IMR-90 (cell line): ENCODE measurements at regions not wholly inside any gene's neighbourhood (a gene's known extent, or its start where the extent isn't known, plus 50 kb on each side); places are given as distances from the start of the nearest gene placed in this dataset.

Source experiments
- ATAC-seq: fragments of 200-7000 bp; cut with Tn5 transposase; 2 replicates; pipeline ENCODE4 v1.9.1; 2020; ENCODE audit warnings: low read depth, mild to moderate bottlenecking, moderate library complexity
- BruUV-seq: library from RNA; stranded (reverse); fragments of 400-500 nt; replicated peaks from 2 replicates; lab custom pipeline; 2021; lab: Mats Ljungman, UMichigan
- CTCF ChIA-PET: fragments of 300-600 bp; formaldehyde crosslinking; extraction: SDS; loops from one replicate; lab custom pipeline; 2021; ENCODE audit warnings: antibody characterized with exemption; lab: Yijun Ruan, JAX
- POLR2A ChIA-PET: fragments of 300-600 bp; sonication (Branson Sonifier 250); formaldehyde crosslinking; loops from one replicate; lab custom pipeline; 2022; ENCODE audit warnings: antibody characterized with exemption; ENCODE audit not compliant: unreplicated experiment; lab: Charles Lee
- DNase-seq: peaks from one replicate; pipeline ENCODE4 v3.0.0; 2013
- H2AFZ ChIP-seq: replicated peaks from 2 replicates; pipeline ENCODE3; 2013; ENCODE audit warnings: low read length, mild to moderate bottlenecking; ENCODE audit not compliant: poor library complexity
- H2AK5ac ChIP-seq: 2 replicates; pipeline ENCODE4 v1.6.1; 2013; ENCODE audit warnings: low read depth, low read length, inconsistent platforms
- H2AK9ac ChIP-seq: replicated peaks from 2 replicates; pipeline ENCODE3; 2013; ENCODE audit warnings: mild to moderate bottlenecking, low read depth, low read length, moderate library complexity; ENCODE audit not compliant: poor library complexity
- H2BK120ac ChIP-seq: 2 replicates; pipeline ENCODE4 v1.6.1; 2013; ENCODE audit warnings: low read depth, low read length, inconsistent platforms
- H2BK15ac ChIP-seq: 3 replicates; pipeline ENCODE4 v1.6.1; 2013; ENCODE audit warnings: low read depth, low read length, inconsistent platforms
- H2BK20ac ChIP-seq: 2 replicates; pipeline ENCODE4 v1.6.1; 2013; ENCODE audit warnings: low read depth, mild to moderate bottlenecking, inconsistent platforms, low read length, moderate library complexity
- H2BK5ac ChIP-seq: 2 replicates; pipeline ENCODE4 v1.6.1; 2013; ENCODE audit warnings: mild to moderate bottlenecking, low read depth, low read length, inconsistent platforms; ENCODE audit not compliant: poor library complexity, severe bottlenecking
- H3K14ac ChIP-seq: replicated peaks from 2 replicates; pipeline ENCODE4 v1.6.1; 2013; ENCODE audit warnings: low read depth, low read length, inconsistent platforms
- H3K18ac ChIP-seq: 2 replicates; pipeline ENCODE4 v1.6.1; 2013; ENCODE audit warnings: low read depth, low read length, control low read depth
- H3K23ac ChIP-seq: 2 replicates; pipeline ENCODE4 v1.6.1; 2013; ENCODE audit warnings: low read depth, low read length, inconsistent platforms
- H3K27ac ChIP-seq: 2 replicates; pipeline ENCODE4 v1.5.1; 2013; ENCODE audit warnings: mild to moderate bottlenecking, control low read depth, low read length; ENCODE audit not compliant: insufficient read depth
- H3K27me3 ChIP-seq: 2 replicates; pipeline ENCODE4 v1.6.1; 2013; ENCODE audit warnings: low read length; ENCODE audit not compliant: control insufficient read depth, insufficient read depth
- H3K36me3 ChIP-seq: 2 replicates; pipeline ENCODE4 v1.6.1; 2013; ENCODE audit warnings: low read length, mixed read lengths; ENCODE audit not compliant: control insufficient read depth, insufficient read depth
- H3K4ac ChIP-seq: 2 replicates; pipeline ENCODE4 v1.6.1; 2013; ENCODE audit warnings: low read depth, low read length, inconsistent platforms
- H3K4me1 ChIP-seq: 2 replicates; pipeline ENCODE4 v1.6.1; 2013; ENCODE audit warnings: low read length, mixed read lengths; ENCODE audit not compliant: control insufficient read depth, insufficient read depth
- H3K4me2 ChIP-seq: 2 replicates; pipeline ENCODE4 v1.6.1; 2013; ENCODE audit warnings: low read depth, mild to moderate bottlenecking, control low read depth, low read length, moderate library complexity
- H3K4me3 ChIP-seq: 2 replicates; pipeline ENCODE4 v1.5.1; 2013; ENCODE audit warnings: low read depth, mild to moderate bottlenecking, control low read depth, low read length, moderate library complexity; ENCODE audit not compliant: insufficient read depth
- H3K56ac ChIP-seq: 2 replicates; pipeline ENCODE4 v1.6.1; 2013; ENCODE audit warnings: low read length, inconsistent platforms; ENCODE audit not compliant: insufficient read depth; ENCODE audit errors: extremely low read depth
- H3K79me1 ChIP-seq, 2 experiments: 2 replicates each; pipeline ENCODE4 v1.6.1; 2013; ENCODE audit warnings: low read length in 2 of 2, inconsistent platforms in 1 of 2, low read depth in 1 of 2
- H3K9ac ChIP-seq: 2 replicates; pipeline ENCODE4 v1.6.1; 2013; ENCODE audit warnings: low read depth, low read length, control low read depth
- H3K9me1 ChIP-seq: 2 replicates; pipeline ENCODE4 v1.6.1; 2013; ENCODE audit warnings: low read length, inconsistent platforms; ENCODE audit not compliant: insufficient read depth
- H3K9me3 ChIP-seq: 2 replicates; pipeline ENCODE4 v1.6.1; 2013; ENCODE audit warnings: low read length; ENCODE audit not compliant: control insufficient read depth, insufficient read depth
- H4K20me1 ChIP-seq: 2 replicates; pipeline ENCODE4 v1.6.1; 2013; ENCODE audit warnings: low read length, inconsistent platforms; ENCODE audit not compliant: insufficient read depth
- H4K5ac ChIP-seq: 2 replicates; pipeline ENCODE4 v1.6.1; 2013; ENCODE audit warnings: mild to moderate bottlenecking, low read depth, low read length, control low read depth
- H4K8ac ChIP-seq, 2 experiments: 2 replicates each; pipeline ENCODE4 v1.6.1; 2013; ENCODE audit warnings: low read depth in 2 of 2, low read length in 2 of 2, control low read depth in 1 of 2, inconsistent platforms in 1 of 2
- H4K91ac ChIP-seq: 2 replicates; pipeline ENCODE4 v1.6.1; 2013; ENCODE audit warnings: low read depth, low read length, inconsistent platforms; ENCODE audit not compliant: insufficient read depth
- BHLHE40 ChIP-seq: fragments of 150-350 bp; IDR thresholded peaks from 2 replicates; pipeline ENCODE4 v1.6.1; 2016; ENCODE audit warnings: mild to moderate bottlenecking, low read depth, low read length
- CEBPB ChIP-seq: IDR thresholded peaks from 2 replicates; pipeline ENCODE4 v1.6.1; 2012; ENCODE audit warnings: low read depth, low read length, improper control_type of control experiment
- CHD1 ChIP-seq: IDR thresholded peaks from 2 replicates; pipeline ENCODE4 v1.6.1; 2012; ENCODE audit warnings: low read depth, low read length, improper control_type of control experiment
- FOS ChIP-seq: fragments of 150-350 bp; IDR thresholded peaks from 2 replicates; pipeline ENCODE4 v1.6.1; 2016; ENCODE audit warnings: low read depth, low read length
- MAFK ChIP-seq: IDR thresholded peaks from 2 replicates; pipeline ENCODE4 v1.6.1; 2012; ENCODE audit warnings: low read depth, low read length, improper control_type of control experiment
- MAZ ChIP-seq: IDR thresholded peaks from 2 replicates; pipeline ENCODE4 v1.6.1; 2012; ENCODE audit warnings: low read depth, mild to moderate bottlenecking, low read length, improper control_type of control experiment, moderate library complexity, borderline replicate concordance
- MXI1 ChIP-seq: IDR thresholded peaks from 2 replicates; pipeline ENCODE4 v1.6.1; 2012; ENCODE audit warnings: low read depth, mild to moderate bottlenecking, low read length, moderate library complexity, borderline replicate concordance
- NFE2L2 ChIP-seq: fragments of 150-350 bp; IDR thresholded peaks from 2 replicates; pipeline ENCODE4 v1.6.1; 2016; ENCODE audit warnings: low read depth, mild to moderate bottlenecking, low read length
- POLR2A ChIP-seq: IDR thresholded peaks from 2 replicates; pipeline ENCODE4 v1.6.1; 2012; ENCODE audit warnings: mild to moderate bottlenecking, low read depth, low read length
- RAD21 ChIP-seq: IDR thresholded peaks from 2 replicates; pipeline ENCODE4 v1.6.1; 2012; ENCODE audit warnings: low read length, improper control_type of control experiment
- RCOR1 ChIP-seq: IDR thresholded peaks from 2 replicates; pipeline ENCODE4 v1.6.1; 2012; ENCODE audit warnings: mild to moderate bottlenecking, low read length, improper control_type of control experiment; ENCODE audit not compliant: insufficient replicate concordance
- RFX5 ChIP-seq: IDR thresholded peaks from 2 replicates; pipeline ENCODE4 v1.8.0; 2012; ENCODE audit warnings: low read depth, mild to moderate bottlenecking, low read length, moderate library complexity
- SMC3 ChIP-seq: fragments of 150-350 bp; IDR thresholded peaks from 2 replicates; pipeline ENCODE4 v1.6.1; 2016; ENCODE audit warnings: low read depth, mild to moderate bottlenecking, antibody characterized with exemption, low read length, moderate library complexity
- WGBS, 2 experiments: methylation state at CpG; one replicate each; pipeline versions ENCODE4 v1.1.5 to v1.1.7; 2013; ENCODE audit warnings: missing lambda C conversion rate in 2 of 2; ENCODE audit not compliant: insufficient read length in 1 of 2; ENCODE audit errors: extremely low coverage in 2 of 2; 5-methylcytosine and 5-hydroxymethylcytosine counted together
- dilution Hi-C: fragments of 300-500 bp; cut with HindIII; formaldehyde crosslinking; loops from one replicate; pipeline ENCODE4 v1.14.3; 2018; ENCODE audit warnings: low sequenced_read_pairs; ENCODE audit not compliant: unreplicated experiment
- in situ Hi-C: fragments of 300-500 bp; cut with MboI; formaldehyde crosslinking; loops from 3 replicates; pipeline ENCODE4 v1.14.3; 2019; ENCODE audit warnings: low sequenced_read_pairs, inconsistent platforms, mixed read lengths
- intact Hi-C: fragments of 100-400 bp; cut with micrococcal nuclease; formaldehyde crosslinking; loops from 2 replicates; pipeline ENCODE4 v1.10.0; 2022
- TF ChIP-seq, protein P1 (sequence below): conservative IDR thresholded peaks from 2 replicates; pipeline ENCODE4 v1.5.1; 2012; ENCODE audit warnings: mild to moderate bottlenecking, low read depth, low read length, improper control_type of control experiment
- TF ChIP-seq, protein P2 (sequence below): fragments of 150-350 bp; IDR thresholded peaks from 2 replicates; pipeline ENCODE4 v1.6.1; 2016; ENCODE audit warnings: low read depth, mild to moderate bottlenecking, low read length, moderate library complexity, borderline replicate concordance
- TF ChIP-seq, protein P3 (sequence below): fragments of 150-350 bp; IDR thresholded peaks from 2 replicates; pipeline ENCODE4 v1.6.1; 2017; ENCODE audit warnings: mild to moderate bottlenecking, antibody characterized with exemption, low read length, low read depth

DNA sequence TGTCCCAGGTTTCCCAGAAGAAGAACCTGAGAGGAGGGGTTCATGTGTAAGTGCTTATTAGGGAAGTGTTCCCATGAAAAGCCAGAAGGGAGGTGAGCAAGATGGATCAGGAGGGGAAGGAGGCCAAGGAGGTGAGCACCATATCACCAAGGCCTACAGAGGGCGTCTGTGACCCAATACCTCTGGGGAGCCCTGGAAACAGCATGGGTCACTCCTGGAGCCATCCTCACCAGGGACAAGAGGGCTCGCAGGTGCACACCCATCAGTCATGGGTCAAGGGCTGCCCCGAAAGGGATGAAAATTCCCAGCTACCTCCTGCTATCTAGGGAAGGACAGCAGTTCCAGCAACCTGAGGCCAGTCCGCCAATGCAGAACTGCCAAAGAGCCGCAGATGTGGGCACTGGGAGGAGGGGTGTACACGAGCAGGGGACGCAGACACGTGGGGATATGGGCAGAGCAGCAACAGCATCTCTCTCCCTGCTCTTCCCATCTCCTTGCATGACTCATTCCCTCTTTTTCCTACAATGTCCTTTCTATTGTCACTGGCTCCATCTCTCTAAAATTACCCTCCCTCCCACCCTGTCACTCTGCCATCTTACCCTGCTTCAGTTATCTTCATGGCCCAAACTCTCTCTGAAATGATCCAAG lies 167.6 kb upstream of the FSTL4 start:
- TF ChIP-seq POLR2A (no peak), MAFK (no peak), MAZ (no peak), RAD21 (no peak), SMC3 (no peak), CHD1 (no peak), RFX5 (no peak), RCOR1 (no peak), BHLHE40 (no peak), FOS (no peak), MXI1 (no peak), NFE2L2 (no peak), CEBPB (no peak)
- TF ChIP-seq, protein P1, sequence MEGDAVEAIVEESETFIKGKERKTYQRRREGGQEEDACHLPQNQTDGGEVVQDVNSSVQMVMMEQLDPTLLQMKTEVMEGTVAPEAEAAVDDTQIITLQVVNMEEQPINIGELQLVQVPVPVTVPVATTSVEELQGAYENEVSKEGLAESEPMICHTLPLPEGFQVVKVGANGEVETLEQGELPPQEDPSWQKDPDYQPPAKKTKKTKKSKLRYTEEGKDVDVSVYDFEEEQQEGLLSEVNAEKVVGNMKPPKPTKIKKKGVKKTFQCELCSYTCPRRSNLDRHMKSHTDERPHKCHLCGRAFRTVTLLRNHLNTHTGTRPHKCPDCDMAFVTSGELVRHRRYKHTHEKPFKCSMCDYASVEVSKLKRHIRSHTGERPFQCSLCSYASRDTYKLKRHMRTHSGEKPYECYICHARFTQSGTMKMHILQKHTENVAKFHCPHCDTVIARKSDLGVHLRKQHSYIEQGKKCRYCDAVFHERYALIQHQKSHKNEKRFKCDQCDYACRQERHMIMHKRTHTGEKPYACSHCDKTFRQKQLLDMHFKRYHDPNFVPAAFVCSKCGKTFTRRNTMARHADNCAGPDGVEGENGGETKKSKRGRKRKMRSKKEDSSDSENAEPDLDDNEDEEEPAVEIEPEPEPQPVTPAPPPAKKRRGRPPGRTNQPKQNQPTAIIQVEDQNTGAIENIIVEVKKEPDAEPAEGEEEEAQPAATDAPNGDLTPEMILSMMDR = no peak
- TF ChIP-seq, protein P2, sequence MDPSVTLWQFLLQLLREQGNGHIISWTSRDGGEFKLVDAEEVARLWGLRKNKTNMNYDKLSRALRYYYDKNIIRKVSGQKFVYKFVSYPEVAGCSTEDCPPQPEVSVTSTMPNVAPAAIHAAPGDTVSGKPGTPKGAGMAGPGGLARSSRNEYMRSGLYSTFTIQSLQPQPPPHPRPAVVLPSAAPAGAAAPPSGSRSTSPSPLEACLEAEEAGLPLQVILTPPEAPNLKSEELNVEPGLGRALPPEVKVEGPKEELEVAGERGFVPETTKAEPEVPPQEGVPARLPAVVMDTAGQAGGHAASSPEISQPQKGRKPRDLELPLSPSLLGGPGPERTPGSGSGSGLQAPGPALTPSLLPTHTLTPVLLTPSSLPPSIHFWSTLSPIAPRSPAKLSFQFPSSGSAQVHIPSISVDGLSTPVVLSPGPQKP = no peak
- TF ChIP-seq, protein P3, sequence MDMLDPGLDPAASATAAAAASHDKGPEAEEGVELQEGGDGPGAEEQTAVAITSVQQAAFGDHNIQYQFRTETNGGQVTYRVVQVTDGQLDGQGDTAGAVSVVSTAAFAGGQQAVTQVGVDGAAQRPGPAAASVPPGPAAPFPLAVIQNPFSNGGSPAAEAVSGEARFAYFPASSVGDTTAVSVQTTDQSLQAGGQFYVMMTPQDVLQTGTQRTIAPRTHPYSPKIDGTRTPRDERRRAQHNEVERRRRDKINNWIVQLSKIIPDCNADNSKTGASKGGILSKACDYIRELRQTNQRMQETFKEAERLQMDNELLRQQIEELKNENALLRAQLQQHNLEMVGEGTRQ = no peak
- no peak overlapping the region for H4K8ac ChIP-seq
- intact Hi-C loops = no loop called here
- H3K9ac ChIP-seq = no peak overlapping the region
- in situ Hi-C loops = no loop called here
- no peaks in the 10 kb centered on the region for H3K79me1 ChIP-seq
- H2AK9ac ChIP-seq = no peak overlapping the region
- no peak overlapping the region for H2AK5ac ChIP-seq
- no peak overlapping the region for H3K14ac ChIP-seq
- ChIA-PET POLR2A (no interaction called here), CTCF (no interaction called here)
- H4K5ac ChIP-seq = no peak overlapping the region
- no peak overlapping the region for H3K56ac ChIP-seq
- no peaks in the 10 kb centered on the region for H4K20me1 ChIP-seq
- DNase-seq (no peak), ATAC-seq (no peak)
- H2BK15ac ChIP-seq = no peak overlapping the region
- no peak overlapping the region for H3K4me2 ChIP-seq
- no CpG with 5 or more reads among the region's 8 CpGs for WGBS, 2 experiments
- no peak overlapping the region for H3K18ac ChIP-seq
- no peak overlapping the region for H3K23ac ChIP-seq
- BruUV-seq = no TSS peak
- no peak overlapping the region for H2BK120ac ChIP-seq
- H3K4me3 ChIP-seq = no peak overlapping the region
- peaks cover 4% of the 10 kb centered on the region; the same call in 1 of the 2 replicates for H3K27me3 ChIP-seq
- H3K9me1 ChIP-seq = no peaks in the 10 kb centered on the region
- no peak overlapping the region for H2BK20ac ChIP-seq
- no peaks in the 10 kb centered on the region for H3K9me3 ChIP-seq
- H3K27ac ChIP-seq = no peak overlapping the region
- H2AFZ ChIP-seq = no peak overlapping the region
- H2BK5ac ChIP-seq = no peak overlapping the region
- no peak overlapping the region for H3K4ac ChIP-seq
- H3K36me3 ChIP-seq = no peaks in the 10 kb centered on the region
- no peaks in the 10 kb centered on the region for H3K4me1 ChIP-seq
- no peak overlapping the region for H4K91ac ChIP-seq
- dilution Hi-C loops = no loop called here
